ENCODE measurements at regions not wholly inside any gene's neighbourhood (a gene's known extent, or its start where the extent isn't known, plus 50 kb on each side); places are given as distances from the start of the nearest gene placed in this dataset.

- CTCF ChIA-PET (ENCODE audit: low intra/inter-chr PET ratio), result no interaction called here
- POLR2A ChIA-PET, result no interaction called here
Measured at GRCh38 chr2:8116661-8117060, 565.2 kb upstream of the ID2 start.

More at GRCh38 chr2:8116661-8117060, 565.2 kb upstream of the ID2 start:
- Histone ChIP-seq H3K9ac (ENCODE audit: insufficient read depth in 1 of 2, low read depth in 2 of 2, low read length in 2 of 2) (no peak overlapping the region), H3K4me1 (replicated peaks in 1 of 2; ENCODE audit: control insufficient read depth in 2 of 2, insufficient read depth in 2 of 2, low read length in 2 of 2) (no peaks in the 10 kb centered on the region), H3K9me1 (ENCODE audit: control insufficient read depth, insufficient read depth, low read length) (peaks cover 3% of the 10 kb centered on the region), H3K27me3 (ENCODE audit: control insufficient read depth in 2 of 2, insufficient read depth in 2 of 2, low read length in 2 of 2) (peaks cover 2 to 21% of the 10 kb centered on the region in 2 experiments; a peak in 4 of 5 replicates), H2AFZ (ENCODE audit: low read depth, low read length) (no peak overlapping the region), H3K4me2 (ENCODE audit: insufficient read depth, low read length) (no peak overlapping the region), H3K79me2 (ENCODE audit: control insufficient read depth, insufficient read depth, low read length) (no peaks in the 10 kb centered on the region), H3K27ac (ENCODE audit: extremely low read depth, low read depth, low read length) (no peak overlapping the region), H3K36me3 (ENCODE audit: control insufficient read depth, insufficient read depth, low read length) (no peaks in the 10 kb centered on the region), H4K20me1 (replicated peaks; ENCODE audit: control insufficient read depth, insufficient read depth, low read length) (no peaks in the 10 kb centered on the region), H3K9me3 (replicated peaks; ENCODE audit: control insufficient read depth, insufficient read depth, low read depth, low read length) (no peaks in the 10 kb centered on the region), H3K4me3 (no peak overlapping the region)
- FAIRE-seq (no peak), DNase-seq (ENCODE audit: extremely low read depth in 1 of 4, low spot score in 3 of 4) (no peak), ATAC-seq (no peak)
- BruUV-seq (replicated peaks), result no TSS peak
- TF ChIP-seq FOXA1 (IDR thresholded peaks at IDR 0.05; ENCODE audit: borderline replicate concordance) (no peak), GATA2 (CRISPR knock-in tag; IDR thresholded peaks at IDR 0.05) (no peak), PHF8 (IDR thresholded peaks at IDR 0.05; ENCODE audit: borderline replicate concordance, low read length) (no peak), SLC30A9 (CRISPR knock-in tag; IDR thresholded peaks at IDR 0.05) (no peak), BCL6 (CRISPR knock-in tag; IDR thresholded peaks at IDR 0.05) (no peak), ZNF282 (CRISPR knock-in tag; IDR thresholded peaks at IDR 0.05) (no peak), KAT8 (IDR thresholded peaks at IDR 0.05; ENCODE audit: low read depth) (no peak), MBD2 (IDR thresholded peaks at IDR 0.05; ENCODE audit: borderline replicate concordance, low read depth) (no peak), WHSC1 (IDR thresholded peaks at IDR 0.05; ENCODE audit: low read length) (no peak), POLR2B (IDR thresholded peaks at IDR 0.05; ENCODE audit: low read depth, partially characterized antibody) (no peak), ZNF395 (CRISPR knock-in tag; IDR thresholded peaks at IDR 0.05) (no peak), NFIX (CRISPR knock-in tag; IDR thresholded peaks at IDR 0.05; ENCODE audit: low read depth) (no peak), ZNF239 (CRISPR knock-in tag; IDR thresholded peaks at IDR 0.05) (no peak), ZNF507 (tag; conservative IDR thresholded peaks at IDR 0.05) (no peak), HOMEZ (CRISPR knock-in tag; IDR thresholded peaks at IDR 0.05) (no peak), TFAP4 (CRISPR knock-in tag; IDR thresholded peaks at IDR 0.05; ENCODE audit: borderline replicate concordance) (no peak), HOXB6 (CRISPR knock-in tag; IDR thresholded peaks at IDR 0.05; ENCODE audit: borderline replicate concordance) (no peak)
- in situ Hi-C loops (cut with MboI), result no loop called here
- 1% methylated on average over 7 of the region's 7 CpGs for WGBS (ENCODE audit: insufficient coverage, low coverage, missing lambda C conversion rate)
- intact Hi-C loops (cut with micrococcal nuclease), result no loop called here

Measured in K562 (cell line).